ENCODE measurements at regions not wholly inside any gene's neighbourhood (a gene's known extent, or its start where the extent isn't known, plus 50 kb on each side); places are given as distances from the start of the nearest gene placed in this dataset.

DNA sequence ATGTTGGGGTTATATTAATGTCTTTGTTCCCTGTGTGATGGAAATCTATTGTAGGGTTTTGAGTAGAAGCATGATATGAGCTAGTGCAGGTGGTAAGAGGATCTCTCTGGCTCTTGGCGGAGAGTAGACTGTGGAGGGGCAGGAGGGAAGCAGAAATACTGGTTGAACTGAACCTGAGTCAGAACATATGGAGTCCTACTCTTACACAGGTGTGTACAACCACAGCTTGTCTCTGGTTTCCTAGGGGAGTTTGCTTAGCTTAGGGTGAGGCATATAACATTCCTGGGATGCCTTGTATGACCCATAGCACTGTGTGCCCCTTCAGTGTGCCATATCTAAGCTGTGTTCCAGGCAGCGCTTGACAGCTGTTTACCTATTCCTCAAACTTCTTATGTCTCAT lies 97.3 kb upstream of the GCFC2 start:
- TF ChIP-seq, protein P1, sequence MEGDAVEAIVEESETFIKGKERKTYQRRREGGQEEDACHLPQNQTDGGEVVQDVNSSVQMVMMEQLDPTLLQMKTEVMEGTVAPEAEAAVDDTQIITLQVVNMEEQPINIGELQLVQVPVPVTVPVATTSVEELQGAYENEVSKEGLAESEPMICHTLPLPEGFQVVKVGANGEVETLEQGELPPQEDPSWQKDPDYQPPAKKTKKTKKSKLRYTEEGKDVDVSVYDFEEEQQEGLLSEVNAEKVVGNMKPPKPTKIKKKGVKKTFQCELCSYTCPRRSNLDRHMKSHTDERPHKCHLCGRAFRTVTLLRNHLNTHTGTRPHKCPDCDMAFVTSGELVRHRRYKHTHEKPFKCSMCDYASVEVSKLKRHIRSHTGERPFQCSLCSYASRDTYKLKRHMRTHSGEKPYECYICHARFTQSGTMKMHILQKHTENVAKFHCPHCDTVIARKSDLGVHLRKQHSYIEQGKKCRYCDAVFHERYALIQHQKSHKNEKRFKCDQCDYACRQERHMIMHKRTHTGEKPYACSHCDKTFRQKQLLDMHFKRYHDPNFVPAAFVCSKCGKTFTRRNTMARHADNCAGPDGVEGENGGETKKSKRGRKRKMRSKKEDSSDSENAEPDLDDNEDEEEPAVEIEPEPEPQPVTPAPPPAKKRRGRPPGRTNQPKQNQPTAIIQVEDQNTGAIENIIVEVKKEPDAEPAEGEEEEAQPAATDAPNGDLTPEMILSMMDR (IDR thresholded peaks at IDR 0.05; ENCODE audit: insufficient read depth, low read length, poor library complexity, severe bottlenecking) = no peak
- no peak for TF ChIP-seq EZH2phosphoT487 (conservative IDR thresholded peaks at IDR 0.05; ENCODE audit: low read length)
